RCC 7860 (cell line): ENCODE measurements at regions not wholly inside any gene's neighbourhood (a gene's known extent, or its start where the extent isn't known, plus 50 kb on each side); places are given as distances from the start of the nearest gene placed in this dataset.
A peak's percentile ranks its signal among the peaks of the same experiment; 100 is the strongest.
"Not testable (repeated sequence)": the region's sequence is repeated elsewhere in the genome, so short reads cannot be mapped to it uniquely, and the experiment has no call there.

Experiments used
- DNase-seq: peaks from one replicate; pipeline ENCODE4 v3.0.0-alpha.2; 2015; ENCODE audit warnings: low spot score
- FAIRE-seq: peaks from 2 replicates; lab custom pipeline; 2012; peaks lifted over from hg19 to GRCh38; lab: Jason Lieb, UNC

- DNase-seq (no peak), FAIRE-seq (no peak)
Measured at GRCh38 chr19:28319227-28319626, 893.7 kb downstream of the UQCRFS1 start.

GRCh38 chr19:28318469-28319179 is 894.3 kb downstream of the UQCRFS1 start:
- FAIRE-seq (no peak), DNase-seq (no peak)

GRCh38 chr19:28316464-28316863 is 896.5 kb downstream of the UQCRFS1 start:
- DNase-seq (no peak), FAIRE-seq (no peak)

DNA sequence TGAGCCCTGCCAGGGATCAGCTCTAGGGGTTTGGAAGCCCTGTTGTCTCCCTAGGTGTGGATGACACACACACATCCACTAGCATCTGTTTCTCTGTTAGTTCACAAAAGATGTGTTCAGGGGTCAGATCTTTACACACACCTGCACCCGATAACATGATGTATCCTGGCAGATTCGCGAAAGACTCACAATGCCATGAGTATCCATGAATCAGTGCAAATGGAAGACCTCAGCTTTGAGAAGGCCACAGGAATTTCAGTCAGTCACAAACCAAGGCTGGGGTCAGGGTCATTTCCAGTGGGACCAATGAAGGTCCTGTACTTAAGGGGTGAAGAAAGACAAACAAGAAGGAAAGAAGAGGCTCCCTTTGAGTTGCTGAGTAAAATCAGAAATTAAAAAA is 898.2 kb downstream of the UQCRFS1 start:
- no peak for FAIRE-seq
- DNase-seq: peak; percentile 30

DNA sequence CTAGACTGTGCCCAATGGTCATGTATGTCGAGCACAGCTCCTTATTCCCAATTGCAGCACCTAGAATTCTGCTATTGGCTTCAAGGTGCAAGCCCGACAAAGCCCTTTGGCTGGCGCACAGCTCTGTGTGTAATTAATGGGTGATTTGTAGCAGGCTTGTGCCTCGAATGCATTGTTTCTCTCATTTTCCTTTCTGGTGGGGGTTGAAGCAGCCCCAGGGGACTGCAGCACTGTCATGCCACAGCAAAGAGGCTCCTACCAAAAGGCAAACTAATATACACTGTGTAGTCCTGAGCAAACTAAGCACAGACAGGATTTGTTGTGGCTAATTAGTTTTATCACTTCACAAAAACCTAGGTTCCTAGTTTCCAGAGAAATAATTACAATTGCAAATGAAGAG is 898.7 kb downstream of the UQCRFS1 start:
- no peak for FAIRE-seq
- DNase-seq: no peak

- DNase-seq (peak; percentile 84), FAIRE-seq (peak; percentile 90)
Measured at GRCh38 chr19:28313633-28314032, 899.3 kb downstream of the UQCRFS1 start.

DNA sequence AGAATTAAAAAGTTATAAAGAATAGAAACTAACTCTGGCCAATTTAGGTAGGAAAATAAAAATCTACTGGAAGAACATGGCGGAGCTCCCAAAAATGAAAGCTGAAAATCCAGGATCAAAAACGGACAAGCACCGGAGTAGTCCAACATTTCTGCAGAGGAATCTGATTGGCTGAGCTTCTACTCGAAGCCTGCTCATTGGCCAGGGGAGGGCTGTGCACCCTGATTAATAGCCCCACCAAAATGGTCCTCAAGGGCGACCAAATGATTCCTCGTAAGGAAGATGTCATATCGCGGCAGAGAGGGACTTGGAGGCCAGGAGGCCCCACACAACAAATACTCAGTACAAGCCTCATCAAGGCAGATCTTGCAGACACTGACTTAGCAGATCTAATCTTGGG is 900.7 kb downstream of the UQCRFS1 start:
- DNase-seq (no peak), FAIRE-seq (no peak)

GRCh38 chr19:28310829-28311228 is 902.1 kb downstream of the UQCRFS1 start:
- DNase-seq, FAIRE-seq: not testable (repeated sequence)

DNA sequence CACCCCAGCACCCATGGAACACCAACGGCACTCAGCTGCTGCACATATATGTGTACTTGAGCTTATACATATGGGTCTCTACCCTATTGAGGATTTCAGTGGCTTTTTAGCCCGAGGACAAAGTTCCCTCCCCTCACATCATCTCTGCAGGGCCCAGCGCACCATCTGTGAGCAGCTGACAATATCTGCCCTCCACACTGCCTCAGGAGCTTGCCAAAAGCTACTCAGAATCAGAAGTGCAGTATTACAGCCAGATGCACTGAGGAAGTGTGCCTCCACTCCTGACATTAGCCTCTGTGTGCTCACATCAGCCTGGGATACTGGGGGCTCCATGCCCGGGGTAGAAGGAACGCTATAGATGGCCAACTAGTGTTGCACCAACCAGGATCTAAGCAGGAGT is 903.9 kb downstream of the UQCRFS1 start:
- no peak for FAIRE-seq
- no peak for DNase-seq

DNA sequence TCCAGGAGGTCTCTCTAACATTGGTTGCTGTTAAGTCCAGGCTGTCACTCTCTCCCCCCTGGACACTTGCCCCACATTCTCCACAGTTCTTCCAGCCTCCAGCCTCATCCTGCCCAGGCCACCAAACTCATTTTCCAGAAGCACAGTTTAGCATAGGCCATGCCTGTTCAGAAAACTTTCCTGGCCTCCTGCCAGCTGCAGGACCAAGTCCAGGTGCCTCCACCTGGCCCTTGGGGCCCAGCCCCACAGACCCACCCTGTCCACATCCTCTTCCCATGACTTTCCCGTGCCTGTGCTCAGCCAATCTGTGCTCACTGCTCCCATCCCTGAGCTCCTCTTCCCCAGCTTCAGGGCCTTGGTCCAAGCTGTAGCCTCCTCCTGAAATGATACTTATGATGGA is 905.0 kb downstream of the UQCRFS1 start:
- DNase-seq (no peak), FAIRE-seq (no peak)

GRCh38 chr19:28307487-28307886 is 905.5 kb downstream of the UQCRFS1 start:
- DNase-seq (no peak), FAIRE-seq (no peak)

- DNase-seq: no peak
- FAIRE-seq: no peak
Measured at GRCh38 chr19:28305513-28305912, 907.4 kb downstream of the UQCRFS1 start.

- DNase-seq: no peak
Measured at GRCh38 chr19:28303502-28303901, 909.4 kb downstream of the UQCRFS1 start.

GRCh38 chr19:28301961-28302360 is 911.0 kb downstream of the UQCRFS1 start:
- FAIRE-seq: no peak
- DNase-seq: no peak

More at GRCh38 chr19:28303502-28303901, 909.4 kb downstream of the UQCRFS1 start:
- no peak for FAIRE-seq

DNA sequence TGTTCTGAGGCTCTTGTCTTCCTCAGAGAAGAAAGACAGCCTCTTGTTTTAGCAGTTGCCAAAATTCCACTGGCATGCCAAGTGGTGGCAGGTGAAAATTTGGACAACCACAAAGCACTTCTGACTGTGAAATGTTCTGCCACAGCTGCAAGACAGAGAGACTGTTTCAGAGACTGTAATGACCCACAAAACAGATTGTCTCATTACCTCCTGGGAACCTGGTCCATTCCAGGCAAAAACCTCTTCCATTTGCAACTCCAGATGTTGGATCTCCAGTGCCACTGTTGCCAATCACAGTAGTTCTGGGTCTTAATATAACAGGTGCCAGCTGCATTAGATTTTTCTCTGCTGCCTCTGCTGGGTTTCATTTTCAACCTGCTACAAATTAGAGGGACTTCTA is 911.5 kb downstream of the UQCRFS1 start:
- DNase-seq: no peak
- FAIRE-seq: no peak

DNA sequence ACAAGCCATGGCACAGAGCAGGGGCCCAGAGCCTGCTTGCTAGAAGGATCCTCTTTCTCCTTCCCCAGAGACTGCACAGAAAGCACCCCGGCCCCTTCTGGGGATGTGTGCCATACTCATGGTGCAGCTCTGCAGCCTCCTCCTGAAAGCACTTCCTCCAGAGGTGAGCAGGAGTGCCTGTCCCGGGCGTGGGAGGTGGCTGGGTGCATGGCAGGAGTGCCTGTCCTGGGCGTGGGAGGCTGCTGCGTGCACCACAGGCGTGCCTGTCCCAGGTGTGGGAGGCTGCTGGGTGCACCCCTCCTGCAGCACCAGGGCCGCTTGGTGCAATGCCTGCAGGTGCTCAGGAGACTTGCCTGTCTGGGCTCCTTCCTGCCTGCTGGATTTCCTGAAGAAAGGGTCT is 913.3 kb downstream of the UQCRFS1 start:
- no peak for FAIRE-seq
- DNase-seq: no peak

- DNase-seq (no peak), FAIRE-seq (no peak)
Measured at GRCh38 chr19:28297586-28298157, 915.3 kb downstream of the UQCRFS1 start.

DNA sequence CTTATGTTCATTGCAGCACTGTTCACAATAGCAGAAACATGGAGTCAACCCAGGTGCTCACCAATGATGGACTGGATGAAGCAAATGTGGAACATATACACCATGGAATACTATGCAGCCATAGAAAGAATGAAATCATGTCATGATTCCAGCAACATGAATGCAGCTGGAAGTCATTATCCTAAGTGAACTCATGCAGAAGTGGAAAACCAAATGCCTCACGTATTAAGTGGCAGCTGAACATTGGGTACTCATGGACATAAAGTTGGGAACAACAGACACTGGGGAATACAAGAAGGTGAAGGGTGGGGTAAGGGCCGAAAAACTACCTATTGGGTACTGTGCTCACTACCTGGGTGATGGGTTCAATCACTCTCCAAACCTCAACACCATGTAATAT is 915.9 kb downstream of the UQCRFS1 start:
- no peak for FAIRE-seq
- DNase-seq: no peak

GRCh38 chr19:28296506-28296905 is 916.4 kb downstream of the UQCRFS1 start:
- DNase-seq: peak; percentile 68
- peak; percentile 67 for FAIRE-seq

- not testable (repeated sequence) for DNase-seq, FAIRE-seq
Measured at GRCh38 chr19:28294975-28295374, 918.0 kb downstream of the UQCRFS1 start.

DNA sequence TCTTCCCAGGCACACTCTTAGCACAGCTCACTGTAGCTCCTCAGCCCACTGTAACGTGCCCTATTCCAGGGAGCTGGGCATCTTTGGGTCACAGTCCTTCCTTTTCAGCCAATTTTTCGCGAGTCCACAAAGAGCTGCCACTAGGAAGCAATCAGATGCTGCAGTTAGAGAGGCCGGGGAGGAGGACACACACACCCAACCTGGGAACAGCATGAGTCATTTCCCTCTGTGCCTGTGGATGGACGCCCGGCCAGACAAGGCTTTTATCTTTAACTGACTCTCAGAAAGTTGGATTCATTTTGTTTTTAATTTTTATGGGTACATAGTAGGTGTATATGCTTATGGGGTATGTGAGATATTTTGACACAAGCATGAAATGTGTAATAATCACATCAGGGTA is 918.6 kb downstream of the UQCRFS1 start:
- DNase-seq (peak; percentile 39), FAIRE-seq (peak; percentile 76)

DNA sequence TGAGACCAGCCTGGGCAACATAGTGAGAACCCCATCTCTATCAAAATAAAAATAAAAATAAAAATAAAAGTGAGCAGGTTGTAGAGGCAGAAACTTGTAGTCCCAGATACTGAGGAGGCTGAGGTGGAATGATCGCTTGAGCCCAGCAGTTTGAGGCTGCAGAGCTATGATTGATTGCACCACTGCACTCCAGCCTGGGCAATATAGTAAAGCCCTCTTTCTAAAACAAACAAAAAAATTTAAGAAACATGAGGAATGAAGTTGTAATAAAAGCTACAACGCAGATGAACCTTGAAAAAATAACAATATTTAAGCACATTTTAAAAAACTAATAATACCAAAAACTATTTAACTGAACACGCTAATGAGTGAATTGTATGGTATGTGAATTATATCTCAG is 919.3 kb downstream of the UQCRFS1 start:
- no peak for FAIRE-seq
- DNase-seq: no peak
